PC-9 (cell line): ENCODE measurements at regions not wholly inside any gene's neighbourhood (a gene's known extent, or its start where the extent isn't known, plus 50 kb on each side); places are given as distances from the start of the nearest gene placed in this dataset.

ENCODE experiments used
- BruUV-seq: library from RNA; stranded (reverse); fragments of 400-500 nt; replicated peaks from 2 replicates; lab custom pipeline; 2021; lab: Mats Ljungman, UMichigan
- CTCF ChIA-PET: fragments of 300-600 bp; sonication (Branson Sonifier 250); formaldehyde crosslinking; loops from one replicate; lab custom pipeline; 2022; ENCODE audit warnings: antibody characterized with exemption; lab: Charles Lee
- POLR2A ChIA-PET: fragments of 300-600 bp; sonication (Branson Sonifier 250); formaldehyde crosslinking; loops from one replicate; lab custom pipeline; 2022; ENCODE audit warnings: antibody characterized with exemption; ENCODE audit not compliant: unreplicated experiment; lab: Charles Lee
- DNase-seq, 2 experiments: peaks; one replicate each; pipeline versions ENCODE4 v3.0.0 to v3.0.0-alpha.2; 2015 to 2022; ENCODE audit warnings: mixed read lengths in 1 of 2
- H2AFZ ChIP-seq: fragments of 200-600 bp; sonication (generic); 2 replicates; pipeline ENCODE4 v1.8.1; 2017; ENCODE audit warnings: antibody characterized with exemption
- H3F3A ChIP-seq: fragments of 200-600 bp; sonication (generic); 2 replicates; pipeline ENCODE4 v1.8.1; 2017; ENCODE audit warnings: antibody characterized with exemption, mild to moderate bottlenecking, low read depth; ENCODE audit not compliant: insufficient read depth
- H3K27ac ChIP-seq: fragments of 200-600 bp; sonication (generic); 2 replicates; pipeline ENCODE4 v1.6.1; 2016; ENCODE audit warnings: mixed run types
- H3K27me3 ChIP-seq: fragments of 200-600 bp; sonication (generic); 2 replicates; pipeline ENCODE4 v1.6.1; 2016; ENCODE audit warnings: low read depth, mixed run types; ENCODE audit not compliant: insufficient read depth
- H3K36me3 ChIP-seq: fragments of 200-600 bp; sonication (generic); 2 replicates; pipeline ENCODE4 v1.6.1; 2016; ENCODE audit warnings: low read depth, mixed run types
- H3K4me1 ChIP-seq: fragments of 200-600 bp; sonication (generic); replicated peaks from 2 replicates; pipeline ENCODE4 v1.6.1; 2016; ENCODE audit warnings: mixed run types; ENCODE audit not compliant: insufficient read depth
- H3K4me2 ChIP-seq: fragments of 200-600 bp; sonication (generic); 2 replicates; pipeline ENCODE4 v1.6.1; 2017; ENCODE audit warnings: mixed run types
- H3K4me3 ChIP-seq: fragments of 200-600 bp; sonication (generic); 2 replicates; pipeline ENCODE4 v1.6.1; 2016; ENCODE audit warnings: mixed run types
- H3K79me2 ChIP-seq: fragments of 200-600 bp; sonication (generic); 2 replicates; pipeline ENCODE4 v1.6.1; 2017; ENCODE audit warnings: low read depth, mixed run types
- H3K9me2 ChIP-seq: fragments of 200-600 bp; sonication (generic); 2 replicates; pipeline ENCODE4 v1.8.1; 2017; ENCODE audit warnings: mild to moderate bottlenecking; ENCODE audit not compliant: insufficient read depth
- H3K9me3 ChIP-seq: fragments of 200-600 bp; sonication (generic); 2 replicates; pipeline ENCODE4 v1.8.1; 2016; ENCODE audit warnings: low read depth; ENCODE audit not compliant: insufficient read depth
- H4K20me1 ChIP-seq: fragments of 200-600 bp; sonication (generic); 2 replicates; pipeline ENCODE4 v1.8.1; 2017; ENCODE audit not compliant: insufficient read depth
- EZH2 ChIP-seq: fragments of 200-600 bp; sonication (generic); IDR thresholded peaks from 2 replicates; pipeline ENCODE4 v1.8.0; 2017; ENCODE audit warnings: antibody characterized with exemption, low read depth
- intact Hi-C: fragments of 100-400 bp; cut with micrococcal nuclease; formaldehyde crosslinking; loops from one replicate; pipeline ENCODE4 v1.10.0; 2022; ENCODE audit not compliant: unreplicated experiment
- TF ChIP-seq, protein P1 (sequence below): fragments of 200-600 bp; sonication (generic); conservative IDR thresholded peaks from 2 replicates; pipeline ENCODE4 v1.6.1; 2017; ENCODE audit warnings: mixed run types, antibody characterized with exemption, mild to moderate bottlenecking, moderate library complexity

GRCh38 chr6:98239057-98239456, 595.3 kb upstream of the POU3F2 start:
- CTCF ChIA-PET = no interaction called here
- no peak for DNase-seq
- POLR2A ChIA-PET = no interaction called here
- Histone ChIP-seq H3K79me2 (no peaks in the 10 kb centered on the region), H3K9me2 (no peaks in the 10 kb centered on the region), H3K4me3 (no peak overlapping the region), H3K27me3 (no peaks in the 10 kb centered on the region), H3K4me2 (no peak overlapping the region), H3K27ac (no peak overlapping the region), H3K36me3 (no peaks in the 10 kb centered on the region), H3F3A (no peaks in the 10 kb centered on the region), H2AFZ (no peak overlapping the region), H4K20me1 (no peaks in the 10 kb centered on the region), H3K4me1 (no peaks in the 10 kb centered on the region), H3K9me3 (no peaks in the 10 kb centered on the region)
- no TSS peak for BruUV-seq
- intact Hi-C loops = no loop called here
- TF ChIP-seq, protein P1, sequence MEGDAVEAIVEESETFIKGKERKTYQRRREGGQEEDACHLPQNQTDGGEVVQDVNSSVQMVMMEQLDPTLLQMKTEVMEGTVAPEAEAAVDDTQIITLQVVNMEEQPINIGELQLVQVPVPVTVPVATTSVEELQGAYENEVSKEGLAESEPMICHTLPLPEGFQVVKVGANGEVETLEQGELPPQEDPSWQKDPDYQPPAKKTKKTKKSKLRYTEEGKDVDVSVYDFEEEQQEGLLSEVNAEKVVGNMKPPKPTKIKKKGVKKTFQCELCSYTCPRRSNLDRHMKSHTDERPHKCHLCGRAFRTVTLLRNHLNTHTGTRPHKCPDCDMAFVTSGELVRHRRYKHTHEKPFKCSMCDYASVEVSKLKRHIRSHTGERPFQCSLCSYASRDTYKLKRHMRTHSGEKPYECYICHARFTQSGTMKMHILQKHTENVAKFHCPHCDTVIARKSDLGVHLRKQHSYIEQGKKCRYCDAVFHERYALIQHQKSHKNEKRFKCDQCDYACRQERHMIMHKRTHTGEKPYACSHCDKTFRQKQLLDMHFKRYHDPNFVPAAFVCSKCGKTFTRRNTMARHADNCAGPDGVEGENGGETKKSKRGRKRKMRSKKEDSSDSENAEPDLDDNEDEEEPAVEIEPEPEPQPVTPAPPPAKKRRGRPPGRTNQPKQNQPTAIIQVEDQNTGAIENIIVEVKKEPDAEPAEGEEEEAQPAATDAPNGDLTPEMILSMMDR = no peak
- no peak for TF ChIP-seq EZH2

DNA sequence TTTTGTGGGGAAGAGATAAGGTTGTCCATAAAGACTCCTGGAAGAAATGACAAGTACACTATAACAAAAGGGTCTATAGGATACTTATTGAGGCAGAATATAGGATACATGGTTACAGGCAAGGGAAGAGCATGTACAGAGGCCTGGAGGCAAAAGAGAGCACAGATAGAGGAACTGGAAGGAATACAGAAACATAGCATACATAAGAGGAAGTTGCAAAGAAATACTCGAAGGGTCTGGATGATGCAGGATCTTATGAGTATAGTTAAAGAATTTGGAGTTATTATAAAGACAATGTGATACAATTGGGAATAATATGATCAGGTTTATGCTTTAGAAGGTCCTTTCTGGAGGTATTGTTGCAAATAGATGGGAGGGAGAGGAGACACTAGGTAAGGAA, 592.7 kb upstream of the POU3F2 start:
- no TSS peak for BruUV-seq
- Histone ChIP-seq H3K4me3 (no peak overlapping the region), H4K20me1 (no peaks in the 10 kb centered on the region), H3K9me2 (no peaks in the 10 kb centered on the region), H3K79me2 (no peaks in the 10 kb centered on the region), H3K27me3 (no peaks in the 10 kb centered on the region), H3K36me3 (no peaks in the 10 kb centered on the region), H3K9me3 (no peaks in the 10 kb centered on the region), H3F3A (no peaks in the 10 kb centered on the region), H3K27ac (no peak overlapping the region), H3K4me1 (no peaks in the 10 kb centered on the region), H3K4me2 (no peak overlapping the region), H2AFZ (no peak overlapping the region)
- TF ChIP-seq EZH2 = no peak
- TF ChIP-seq, protein P1 = no peak
- DNase-seq = no peak
- CTCF ChIA-PET = no interaction called here
- intact Hi-C loops = no loop called here
- POLR2A ChIA-PET = no interaction called here

- no peaks in the 10 kb centered on the region for H3K27me3 ChIP-seq
- BruUV-seq = no TSS peak
- H3K4me2 ChIP-seq = no peak overlapping the region
- H4K20me1 ChIP-seq = no peaks in the 10 kb centered on the region
- H3F3A ChIP-seq = no peaks in the 10 kb centered on the region
- no peaks in the 10 kb centered on the region for H3K36me3 ChIP-seq
- ChIA-PET CTCF (no interaction called here), POLR2A (no interaction called here)
- no peaks in the 10 kb centered on the region for H3K9me2 ChIP-seq
- TF ChIP-seq, protein P1 = no peak
- no peak for TF ChIP-seq EZH2
- no peaks in the 10 kb centered on the region for H3K9me3 ChIP-seq
- H3K79me2 ChIP-seq = no peaks in the 10 kb centered on the region
- H3K4me1 ChIP-seq = no peaks in the 10 kb centered on the region
- H3K4me3 ChIP-seq = no peak overlapping the region
- no peak for DNase-seq
- intact Hi-C loops = loop anchor here (2.0 kb wide), 1 partner anchor 34 kb away; no protein-coding TSS in a partner anchor
- no peak overlapping the region for H2AFZ ChIP-seq
- H3K27ac ChIP-seq = no peak overlapping the region
Measured at GRCh38 chr6:98254624-98255023, 579.8 kb upstream of the POU3F2 start.
